SK-N-SH treated with all-trans-retinoic acid at 6 μM for 48 hours (cell line): ENCODE measurements at regions not wholly inside any gene's neighbourhood (a gene's known extent, or its start where the extent isn't known, plus 50 kb on each side); places are given as distances from the start of the nearest gene placed in this dataset.

Source experiments
- ATAC-seq: fragments of 200-7000 bp; cut with Tn5 transposase; 3 replicates; pipeline ENCODE4 v1.9.1; 2020; ENCODE audit warnings: mild to moderate bottlenecking, moderate library complexity
- ARNTL ChIP-seq: fragments of 450-650 bp; formaldehyde crosslinking; IDR thresholded peaks from 2 replicates; pipeline ENCODE4 v1.5.0; 2020; ENCODE audit warnings: low read depth, mild to moderate bottlenecking, moderate library complexity, borderline replicate concordance
- BACH2 ChIP-seq: fragments of 250-450 bp; sonication (Bioruptor Pico); IDR thresholded peaks from 2 replicates; pipeline ENCODE4 v1.9.0; 2021; ENCODE audit warnings: mild to moderate bottlenecking, borderline replicate concordance
- CREB5 ChIP-seq: fragments of 250-450 bp; sonication (Bioruptor Pico); IDR thresholded peaks from 2 replicates; pipeline ENCODE4 v1.5.1; 2020; ENCODE audit warnings: low read depth, mild to moderate bottlenecking, moderate library complexity
- CSDC2 ChIP-seq: fragments of 250-450 bp; sonication (Bioruptor Pico); IDR thresholded peaks from 2 replicates; pipeline ENCODE4 v1.5.0; 2020; ENCODE audit warnings: mild to moderate bottlenecking, moderate library complexity
- GLIS3 ChIP-seq: fragments of 250-450 bp; sonication (Bioruptor Pico); IDR thresholded peaks from 2 replicates; pipeline ENCODE4 v1.5.0; 2020; ENCODE audit warnings: mild to moderate bottlenecking, moderate library complexity
- ISL1 ChIP-seq: fragments of 250-450 bp; sonication (Bioruptor Pico); IDR thresholded peaks from 2 replicates; pipeline ENCODE4 v2.1.2; 2022; ENCODE audit warnings: mild to moderate bottlenecking, moderate library complexity
- OSR1 ChIP-seq: fragments of 250-450 bp; sonication (Bioruptor Pico); IDR thresholded peaks from 2 replicates; pipeline ENCODE4 v1.8.0; 2022; ENCODE audit warnings: moderate library complexity, mild to moderate bottlenecking, inconsistent platforms
- PATZ1 ChIP-seq: fragments of 250-450 bp; sonication (Bioruptor Pico); IDR thresholded peaks from 2 replicates; pipeline ENCODE4 v1.8.0; 2020; ENCODE audit warnings: mild to moderate bottlenecking, moderate library complexity, borderline replicate concordance
- POU6F1 ChIP-seq: fragments of 250-450 bp; sonication (Bioruptor Pico); IDR thresholded peaks from 2 replicates; pipeline ENCODE4 v1.8.0; 2021; ENCODE audit warnings: low read depth, mild to moderate bottlenecking, moderate library complexity, borderline replicate concordance
- PPARA ChIP-seq: fragments of 250-450 bp; sonication (Bioruptor Pico); IDR thresholded peaks from 2 replicates; pipeline ENCODE4 v1.5.0; 2020; ENCODE audit warnings: mild to moderate bottlenecking, borderline replicate concordance
- RARB ChIP-seq: fragments of 250-450 bp; sonication (Bioruptor Pico); IDR thresholded peaks from 2 replicates; pipeline ENCODE4 v1.8.0; 2021; ENCODE audit warnings: mild to moderate bottlenecking, moderate library complexity
- TCF4 ChIP-seq: fragments of 250-450 bp; sonication (Bioruptor Pico); IDR thresholded peaks from 2 replicates; pipeline ENCODE4 v1.8.0; 2021; ENCODE audit warnings: mild to moderate bottlenecking, moderate library complexity, borderline replicate concordance
- TOX ChIP-seq: fragments of 250-450 bp; sonication (Bioruptor Pico); IDR thresholded peaks from 2 replicates; pipeline ENCODE4 v1.8.0; 2021; ENCODE audit warnings: mild to moderate bottlenecking, moderate library complexity, borderline replicate concordance
- TSHZ2 ChIP-seq: fragments of 250-450 bp; sonication (Bioruptor Pico); IDR thresholded peaks from 2 replicates; pipeline ENCODE4 v1.5.0; 2020; ENCODE audit warnings: mild to moderate bottlenecking, moderate library complexity
- ZC3H10 ChIP-seq: fragments of 250-450 bp; sonication (Bioruptor Pico); IDR thresholded peaks from 2 replicates; pipeline ENCODE4 v1.5.1; 2021; ENCODE audit warnings: mild to moderate bottlenecking, moderate library complexity
- ZFP3 ChIP-seq: fragments of 250-450 bp; sonication (Bioruptor Pico); IDR thresholded peaks from 2 replicates; pipeline ENCODE4 v1.5.0; 2020; ENCODE audit warnings: mild to moderate bottlenecking, moderate library complexity
- ZNF565 ChIP-seq: fragments of 450-650 bp; formaldehyde crosslinking; conservative IDR thresholded peaks from 2 replicates; pipeline ENCODE4 v1.5.0; 2020; ENCODE audit warnings: low read depth, mild to moderate bottlenecking, moderate library complexity
- ZNF8 ChIP-seq: fragments of 450-650 bp; formaldehyde crosslinking; IDR thresholded peaks from 2 replicates; pipeline ENCODE4 v1.5.0; 2020; ENCODE audit warnings: mild to moderate bottlenecking, moderate library complexity

- TF ChIP-seq CREB5 (CRISPR knock-in tag), result no peak
- no peak for TF ChIP-seq ZFP3
- TF ChIP-seq GLIS3, result no peak
- TF ChIP-seq TCF4 (CRISPR knock-in tag), result no peak
- TF ChIP-seq PATZ1 (CRISPR knock-in tag), result no peak
- ATAC-seq, result no peak
Measured at GRCh38 chr10:120683454-120683853, 167.7 kb upstream of the WDR11 start.

GRCh38 chr10:120684226-120684625 is 166.9 kb upstream of the WDR11 start:
- TF ChIP-seq ZFP3, result no peak
- no peak for TF ChIP-seq ZNF8 (CRISPR knock-in tag)
- TF ChIP-seq TCF4 (CRISPR knock-in tag), result no peak
- TF ChIP-seq POU6F1 (CRISPR knock-in tag), result no peak
- TF ChIP-seq RARB (CRISPR knock-in tag), result no peak
- no peak for TF ChIP-seq PATZ1 (CRISPR knock-in tag)
- TF ChIP-seq TOX (CRISPR knock-in tag), result no peak
- TF ChIP-seq TSHZ2 (CRISPR knock-in tag), result no peak
- no peak for TF ChIP-seq BACH2 (CRISPR knock-in tag)
- no peak for TF ChIP-seq CSDC2 (CRISPR knock-in tag)
- no peak for TF ChIP-seq ZC3H10 (CRISPR knock-in tag)
- no peak for ATAC-seq

- ATAC-seq, result no peak
- TF ChIP-seq PPARA (no peak), BACH2 (CRISPR knock-in tag) (no peak), POU6F1 (CRISPR knock-in tag) (no peak), ZNF8 (CRISPR knock-in tag) (no peak), CSDC2 (CRISPR knock-in tag) (no peak), RARB (CRISPR knock-in tag) (no peak), PATZ1 (CRISPR knock-in tag) (no peak), ZFP3 (no peak), ARNTL (CRISPR knock-in tag) (no peak), ISL1 (CRISPR knock-in tag) (no peak), TOX (CRISPR knock-in tag) (no peak), ZNF565 (CRISPR knock-in tag) (no peak), OSR1 (no peak), TSHZ2 (CRISPR knock-in tag) (no peak)
Measured at GRCh38 chr10:120685136-120685535, 166.0 kb upstream of the WDR11 start.
